ENCODE measurements at regions not wholly inside any gene's neighbourhood (a gene's known extent, or its start where the extent isn't known, plus 50 kb on each side); places are given as distances from the start of the nearest gene placed in this dataset.

DNA sequence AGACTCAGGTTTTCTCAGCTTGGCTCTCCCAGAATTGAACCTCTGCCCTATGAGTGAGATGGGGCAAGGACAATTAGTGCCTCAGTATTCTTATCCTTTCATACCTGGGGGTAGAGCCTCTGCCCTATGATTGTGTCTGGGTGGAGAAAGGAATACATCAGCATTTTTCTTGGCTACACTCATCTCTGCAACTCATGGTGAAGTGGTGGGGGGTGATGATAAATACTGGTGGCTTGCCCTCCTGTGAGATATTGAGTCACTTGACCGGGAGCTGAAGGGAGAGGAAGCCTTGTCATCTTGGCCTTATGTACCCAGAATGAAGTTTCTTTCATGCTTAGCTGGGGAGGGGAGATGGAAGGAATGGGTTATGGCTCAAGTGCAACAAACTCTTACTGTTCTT is 71.3 kb upstream of the ENOX2 start:
- no peak for DNase-seq

DNA sequence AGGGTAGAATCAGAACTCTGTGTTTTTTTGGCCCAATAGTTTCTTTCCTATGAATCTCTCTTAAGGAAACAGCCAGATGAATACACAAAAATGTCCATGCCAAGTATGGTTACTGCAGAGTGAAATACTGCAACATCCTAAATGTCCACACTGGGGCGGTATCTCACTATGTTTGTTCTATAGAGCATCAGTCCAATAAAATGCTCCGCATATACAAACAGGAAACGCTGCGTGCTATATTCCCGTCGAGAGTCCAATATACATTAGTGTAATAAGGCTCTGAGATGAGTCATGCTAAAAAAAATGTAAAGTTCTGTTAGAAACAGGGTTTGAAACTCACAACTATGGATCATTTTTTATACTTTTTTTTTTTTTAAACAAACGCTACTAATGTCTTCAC is 72.9 kb upstream of the ENOX2 start:
- DNase-seq: peak; percentile 21 to 50 (median 34)

DNA sequence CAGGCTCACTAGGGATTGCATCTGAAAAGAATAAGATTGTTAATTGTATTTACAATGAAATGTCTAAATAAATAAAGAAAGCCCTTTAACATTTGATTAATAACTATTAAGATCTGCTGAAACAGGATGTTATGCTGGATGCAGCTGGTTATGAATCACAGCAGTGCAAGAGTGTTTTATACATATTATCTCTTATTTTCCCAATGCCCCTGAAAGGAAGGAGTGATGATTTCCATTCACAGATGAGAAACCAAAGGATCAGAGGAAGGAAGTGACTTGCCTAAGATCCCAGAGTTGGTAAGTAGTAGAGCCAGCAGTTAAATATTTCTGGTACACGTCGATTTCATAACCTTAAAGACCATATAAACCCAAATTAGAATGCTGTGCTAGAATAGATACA is 76.3 kb upstream of the ARHGAP36 start:
- no peak for DNase-seq

DNA sequence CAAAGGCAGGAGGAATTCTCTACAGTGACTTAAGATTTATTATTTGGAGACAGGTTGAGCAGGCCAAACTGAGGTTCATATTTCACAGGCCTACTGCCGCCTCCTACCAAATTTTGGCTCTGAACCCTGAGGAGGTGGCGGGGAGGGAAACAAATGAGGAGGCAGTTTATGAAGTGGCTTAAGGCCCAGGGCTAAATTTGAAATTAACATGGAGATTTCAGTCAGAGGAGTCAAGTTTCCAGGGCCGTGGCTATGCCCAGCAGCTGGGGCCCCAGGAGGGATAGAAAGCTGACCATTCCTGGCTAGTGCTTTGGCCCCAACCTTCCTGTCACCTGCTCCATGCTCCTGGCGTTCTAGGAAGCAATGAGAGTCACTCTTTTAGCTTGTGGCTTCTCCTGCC is 73.4 kb upstream of the ARHGAP36 start:
- DNase-seq: no peak

DNA sequence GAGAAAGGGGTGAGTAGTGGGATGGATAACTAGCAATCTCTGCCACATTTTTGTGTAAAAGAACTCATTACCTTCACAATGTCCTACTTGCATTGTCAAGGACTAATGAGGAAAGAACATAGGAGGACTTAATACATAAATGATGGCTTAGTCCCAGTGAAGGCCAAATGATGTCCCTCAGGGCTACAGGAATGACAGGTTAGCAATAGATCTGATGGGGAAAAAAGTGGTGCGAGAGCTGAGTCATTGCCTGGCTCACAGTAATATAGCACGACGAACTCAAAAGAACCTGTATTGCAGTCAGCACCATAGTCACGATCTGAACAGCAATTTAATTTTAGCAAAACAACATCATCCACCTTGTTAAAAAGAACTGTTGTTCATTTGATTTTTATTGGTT is 70.9 kb upstream of the ARHGAP36 start:
- DNase-seq: no peak

DNA sequence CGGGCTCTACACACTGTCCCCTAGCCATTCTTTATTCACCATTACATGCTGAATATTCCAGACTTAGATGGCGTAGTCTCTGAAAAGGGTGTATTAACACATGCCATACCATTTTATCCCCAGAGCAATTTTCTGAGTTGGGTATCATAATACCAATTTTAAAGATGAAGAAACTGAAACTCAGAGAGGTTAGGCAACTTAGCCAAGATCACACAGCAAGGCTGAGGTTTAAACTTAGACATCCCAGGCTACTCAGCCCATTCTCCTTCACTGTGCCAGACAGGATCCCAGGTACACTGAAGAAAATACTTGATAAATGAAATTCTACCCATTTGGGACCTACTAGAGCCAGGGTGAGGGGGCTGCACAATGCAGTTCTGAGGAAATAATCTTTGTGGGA is 67.4 kb upstream of the ARHGAP36 start:
- DNase-seq: no peak

DNA sequence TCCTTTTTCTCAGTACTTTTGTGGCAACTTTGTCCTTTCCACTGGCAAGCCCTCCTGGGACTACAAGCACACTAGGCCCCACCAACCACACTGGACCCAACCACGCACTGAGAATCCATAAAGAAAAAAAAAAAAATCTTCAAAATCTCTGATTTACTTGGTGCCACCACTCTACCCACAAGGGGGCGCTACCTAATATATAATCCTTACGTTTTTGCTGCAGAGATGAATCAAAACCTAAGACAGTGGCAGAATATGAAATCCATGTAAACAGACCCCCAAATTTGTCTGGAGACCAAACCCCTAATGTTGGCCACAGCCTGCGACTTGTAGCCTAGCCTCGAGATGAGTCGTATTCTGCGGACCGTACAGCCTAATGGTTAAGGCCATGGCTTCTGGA is 63.5 kb upstream of the ARHGAP36 start:
- DNase-seq: peak; percentile 12 to 45 (median 32)

DNA sequence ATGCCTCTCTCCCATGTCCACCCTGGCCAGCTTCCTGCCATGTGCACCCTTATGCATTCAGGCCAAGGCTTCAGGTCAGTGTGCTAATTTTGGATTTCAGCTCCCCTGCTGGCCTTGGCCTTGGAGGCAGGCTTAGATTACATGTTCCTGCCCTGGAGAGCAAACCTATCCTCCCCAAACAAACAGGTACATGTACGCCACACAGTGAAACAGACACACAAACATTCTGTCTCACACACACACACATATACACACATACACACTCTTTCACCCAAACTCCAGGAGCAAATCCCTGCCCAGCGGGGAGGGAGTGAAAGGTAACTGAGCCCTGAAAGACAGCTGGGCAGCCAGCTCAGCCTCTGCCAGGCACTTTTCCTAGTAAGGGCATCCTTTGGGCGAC is 62.7 kb upstream of the ARHGAP36 start:
- no peak for DNase-seq

DNA sequence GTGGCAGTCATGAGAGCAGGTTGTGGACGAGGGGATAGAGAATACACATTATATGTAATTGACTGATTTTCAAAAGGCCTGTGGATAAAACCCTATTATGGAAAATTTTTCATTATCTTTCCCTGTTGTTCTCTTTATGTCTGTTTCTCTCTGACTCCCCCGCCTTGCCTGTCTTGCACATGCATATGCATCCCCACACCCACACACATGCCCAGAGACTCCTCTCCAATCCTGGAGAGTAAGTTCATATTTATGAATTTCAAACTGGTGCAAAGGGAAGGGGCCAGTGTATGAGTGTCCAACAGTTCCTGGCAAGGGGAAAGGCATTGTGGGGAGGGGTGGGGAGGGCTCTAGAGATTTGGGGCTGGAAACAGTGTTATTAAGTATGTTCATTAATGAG is 60.8 kb upstream of the ARHGAP36 start:
- DNase-seq: no peak

DNA sequence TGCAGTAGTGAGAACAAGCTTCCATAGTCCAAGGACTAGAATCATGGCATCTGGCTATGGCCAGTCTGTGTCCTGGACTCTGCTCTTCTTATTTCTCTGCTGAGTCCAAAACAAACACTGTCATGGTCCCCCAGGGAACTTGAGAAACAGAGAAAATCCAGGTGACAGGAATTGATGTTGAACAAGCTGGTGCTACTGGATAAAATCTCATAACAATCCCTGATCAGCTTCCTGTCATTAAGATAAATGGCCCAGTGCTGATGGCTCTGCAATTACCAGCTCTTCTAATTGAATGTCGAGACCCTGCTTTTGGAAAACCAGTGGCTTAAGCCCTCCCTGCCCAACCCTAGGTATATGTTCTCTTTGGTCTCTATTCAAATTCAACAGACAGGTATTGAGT is 58.8 kb upstream of the ARHGAP36 start:
- DNase-seq: no peak

All from suppressor macrophage (primary cell).